CD4-positive, alpha-beta T cell treated with Interleukin-2 at 100 ng/mL for 4 hours (primary cell): ENCODE measurements at regions not wholly inside any gene's neighbourhood (a gene's known extent, or its start where the extent isn't known, plus 50 kb on each side); places are given as distances from the start of the nearest gene placed in this dataset.
A peak's percentile ranks its signal among the peaks of the same experiment; 100 is the strongest.
"Not testable (repeated sequence)": the region's sequence is repeated elsewhere in the genome, so short reads cannot be mapped to it uniquely, and the experiment has no call there.

ENCODE experiments used
- DNase-seq: peaks from one replicate; pipeline ENCODE4 v3.0.0-alpha.2; 2020; ENCODE audit warnings: low spot score

GRCh38 chr7:155377838-155378579, 79.9 kb upstream of the EN2 start:
- no peak for DNase-seq

DNA sequence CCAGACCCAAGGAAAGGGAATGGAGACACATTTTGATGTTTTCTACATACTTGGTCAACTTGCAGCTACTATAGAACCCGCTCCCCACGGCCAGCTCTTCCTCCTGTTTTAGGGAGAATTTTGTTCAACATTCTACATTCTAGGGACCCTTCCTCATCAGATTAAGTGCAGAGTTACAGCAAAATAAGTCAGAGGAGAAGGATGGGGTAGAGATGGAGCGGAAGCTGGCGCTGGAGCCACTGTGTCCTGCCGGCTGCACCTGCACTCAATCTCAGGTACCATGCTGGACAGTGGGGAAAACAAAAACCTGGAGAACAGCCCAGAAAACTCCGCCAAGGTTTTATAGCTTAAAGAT, 79.4 kb upstream of the EN2 start:
- DNase-seq = no peak

DNA sequence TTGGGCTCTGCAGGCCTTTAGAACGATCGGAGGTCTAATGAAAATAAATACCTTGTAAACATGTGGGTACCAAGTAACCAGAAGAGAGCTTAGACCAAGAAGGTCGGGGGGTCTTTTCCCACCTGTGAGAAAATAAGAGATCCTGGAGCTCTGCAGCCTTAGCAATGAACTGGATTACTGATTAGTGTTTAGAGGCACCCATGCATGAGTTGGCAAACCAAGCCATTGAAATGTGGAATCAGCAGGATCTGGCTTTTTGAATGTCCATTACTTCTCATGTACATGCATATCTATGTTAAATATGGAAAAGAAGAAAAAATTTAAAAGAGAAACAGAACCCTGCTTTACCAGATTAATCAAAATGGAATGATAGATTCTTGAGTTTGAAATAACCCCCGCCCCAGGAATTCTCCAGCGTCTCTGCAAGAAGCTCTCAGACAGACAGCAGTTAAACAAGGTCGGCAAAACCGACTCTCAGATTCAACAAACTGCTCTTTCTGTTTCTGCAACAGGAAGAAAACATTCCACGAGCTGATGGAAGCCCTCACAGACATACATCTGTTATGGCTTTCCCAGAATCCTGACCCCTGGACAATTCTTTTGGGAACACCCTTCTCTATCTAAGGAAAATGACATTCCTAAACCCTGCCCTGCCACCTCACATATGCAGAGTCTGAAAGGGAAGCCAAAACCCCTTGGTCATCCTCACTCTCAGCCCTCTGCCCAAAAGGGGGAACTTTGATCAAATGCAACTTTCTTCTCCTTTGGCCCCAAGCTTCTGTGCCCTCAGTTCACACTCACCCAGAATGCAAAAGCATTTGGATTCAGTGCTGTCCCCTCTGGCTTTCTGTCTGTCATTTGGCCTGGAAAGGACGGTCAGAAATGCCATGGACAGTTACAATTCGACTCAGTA, 78.7 kb upstream of the EN2 start:
- DNase-seq = no peak

DNA sequence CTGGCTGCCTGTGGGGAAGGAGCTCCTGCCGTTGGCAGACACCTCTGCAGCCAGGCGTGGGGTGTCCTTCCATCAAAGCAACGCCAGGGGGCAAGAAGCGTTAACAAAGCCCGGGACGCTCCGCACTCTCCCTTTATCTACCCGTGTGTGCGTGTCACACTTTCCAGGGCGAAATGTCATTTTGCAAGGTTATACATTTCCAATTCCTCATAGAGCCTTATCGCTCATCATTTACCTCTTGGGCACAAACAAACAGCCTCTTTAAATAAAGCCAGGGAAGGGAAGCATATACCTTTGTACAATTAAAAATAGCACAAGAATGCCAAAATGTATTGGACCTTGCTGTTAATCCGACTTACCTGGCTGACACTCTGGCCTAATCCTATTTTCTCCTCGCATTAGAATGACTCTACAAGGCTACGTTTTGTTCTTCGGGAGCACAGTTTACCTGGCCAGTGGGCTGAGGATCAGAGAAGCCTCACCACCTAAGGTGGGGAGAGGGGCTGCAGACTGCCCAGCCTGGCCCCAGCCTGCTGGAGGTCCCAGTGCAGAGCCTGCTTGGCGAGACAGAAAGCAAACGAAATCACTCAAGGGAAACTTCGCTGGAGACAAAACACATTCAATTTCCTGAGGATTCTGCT, 77.6 kb upstream of the EN2 start:
- peak; percentile 48 for DNase-seq

- DNase-seq = no peak
Measured at GRCh38 chr7:155380976-155381851, 76.7 kb upstream of the EN2 start.

GRCh38 chr7:155381852-155382801, 75.8 kb upstream of the EN2 start:
- no peak for DNase-seq

DNA sequence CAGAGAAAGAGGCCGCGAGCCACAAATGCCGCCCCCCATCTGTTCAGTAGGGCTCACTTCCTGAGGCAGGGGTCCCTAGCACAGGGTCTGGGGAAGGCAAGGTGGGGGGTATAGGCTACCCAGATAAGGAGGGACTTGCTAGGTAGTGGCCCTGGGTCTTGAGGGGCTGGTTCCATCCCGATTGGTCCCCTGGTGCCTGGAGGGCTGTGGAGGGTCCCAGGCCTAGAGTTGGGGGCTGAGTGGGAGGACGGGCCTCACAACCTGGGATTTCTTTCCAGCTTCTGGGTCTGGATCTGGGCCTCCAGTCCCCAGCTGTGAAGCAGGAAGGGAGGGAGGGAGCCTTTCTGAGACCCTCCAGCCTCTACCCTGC, 75.1 kb upstream of the EN2 start:
- DNase-seq = no peak

GRCh38 chr7:155383756-155384491, 74.0 kb upstream of the EN2 start:
- DNase-seq = no peak

- no peak for DNase-seq
Measured at GRCh38 chr7:155384751-155385150, 73.2 kb upstream of the EN2 start.

- not testable (repeated sequence) for DNase-seq
Measured at GRCh38 chr7:155385182-155385581, 72.7 kb upstream of the EN2 start.

- DNase-seq = no peak
Measured at GRCh38 chr7:155386608-155387007, 71.3 kb upstream of the EN2 start.

DNA sequence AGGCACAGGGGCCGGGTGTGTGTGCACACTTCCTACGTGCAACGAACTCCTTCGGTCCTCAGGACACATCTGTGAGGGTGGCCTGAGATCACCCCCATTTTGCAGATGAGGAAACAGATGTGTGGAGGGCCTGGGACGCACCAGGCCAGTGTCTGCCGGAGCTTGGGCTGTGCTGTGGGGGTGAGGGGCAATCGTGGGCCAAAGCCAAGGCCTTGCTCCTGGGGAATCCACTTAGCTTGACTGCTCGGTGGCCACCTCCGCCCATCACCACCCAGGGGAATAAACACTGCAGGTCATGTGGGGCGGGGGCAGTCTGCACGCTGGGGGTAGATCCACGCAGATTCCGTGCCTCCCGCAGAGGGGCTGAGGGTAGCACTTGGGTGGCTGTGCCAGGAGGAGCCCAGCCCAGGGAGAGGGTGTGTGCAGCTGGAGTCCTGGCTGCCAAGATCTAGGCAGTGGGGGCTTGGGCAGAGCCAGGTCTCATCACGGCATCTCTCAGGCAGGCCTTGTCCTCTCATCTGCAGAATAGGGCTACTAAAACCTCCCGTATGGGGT, 70.8 kb upstream of the EN2 start:
- DNase-seq = no peak

DNA sequence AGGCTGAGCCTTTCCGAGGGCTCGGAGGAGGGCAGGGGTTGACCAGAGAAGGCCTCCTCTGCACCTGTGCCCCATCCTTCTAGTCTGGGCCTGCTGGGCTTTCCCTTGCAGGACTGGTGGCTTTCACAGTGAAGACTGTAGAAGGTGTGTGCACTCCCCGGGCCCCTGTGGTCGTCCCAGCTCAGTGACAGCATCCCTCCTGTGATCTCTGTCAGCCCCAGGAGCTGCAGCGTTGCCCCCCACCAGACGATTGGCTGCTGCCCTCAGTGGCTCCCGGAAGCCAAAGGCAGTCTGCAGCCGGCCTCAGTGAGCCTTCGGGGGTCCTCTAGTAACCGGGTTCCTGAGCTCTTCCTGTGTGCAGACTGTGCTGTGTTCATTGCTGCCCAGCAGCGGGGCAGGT, 69.4 kb upstream of the EN2 start:
- DNase-seq = no peak

- no peak for DNase-seq
Measured at GRCh38 chr7:155391414-155391813, 66.5 kb upstream of the EN2 start.

DNA sequence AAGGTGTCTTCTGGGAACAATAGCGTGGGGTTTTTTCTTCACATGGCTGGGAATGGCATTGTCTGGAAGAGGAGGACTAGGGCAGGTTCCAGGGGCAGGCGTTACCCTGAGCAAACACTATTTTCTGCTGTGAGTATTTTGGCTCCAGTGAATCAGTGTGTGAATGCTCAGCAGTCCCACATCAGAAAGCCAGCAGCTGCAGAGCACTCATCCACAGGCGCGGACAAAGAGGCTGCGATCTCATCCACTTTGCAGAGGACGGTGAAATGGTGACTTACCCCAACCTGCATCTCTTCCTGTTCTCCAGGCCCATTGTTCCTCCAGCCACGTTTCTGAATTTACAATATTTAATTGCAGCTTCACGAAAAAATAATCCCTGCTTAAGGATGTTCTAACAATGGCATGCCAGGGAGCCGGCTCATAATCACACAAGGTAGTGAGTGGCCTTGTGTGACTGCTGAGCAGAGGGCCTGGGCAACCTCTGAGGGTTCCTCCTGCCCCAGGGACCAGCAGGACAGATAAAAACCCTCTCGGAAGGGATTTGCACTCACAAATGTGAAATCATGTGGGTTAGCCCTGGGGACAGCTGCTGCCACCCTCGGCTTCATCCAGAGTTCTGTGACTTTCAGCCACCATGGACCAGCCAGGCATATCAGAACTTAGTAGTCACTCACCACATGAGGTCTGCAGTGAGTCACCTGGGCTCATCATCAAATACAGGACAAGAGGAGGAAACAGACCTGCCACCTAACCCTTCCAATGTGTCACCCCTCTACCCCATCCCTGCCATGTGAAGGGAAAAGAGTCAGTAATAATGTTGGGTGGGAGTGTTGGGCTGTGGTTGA, 65.0 kb upstream of the EN2 start:
- DNase-seq = no peak

GRCh38 chr7:155394413-155394812, 63.5 kb upstream of the EN2 start:
- no peak for DNase-seq

- no peak for DNase-seq
Measured at GRCh38 chr7:155395176-155395797, 62.6 kb upstream of the EN2 start.

DNA sequence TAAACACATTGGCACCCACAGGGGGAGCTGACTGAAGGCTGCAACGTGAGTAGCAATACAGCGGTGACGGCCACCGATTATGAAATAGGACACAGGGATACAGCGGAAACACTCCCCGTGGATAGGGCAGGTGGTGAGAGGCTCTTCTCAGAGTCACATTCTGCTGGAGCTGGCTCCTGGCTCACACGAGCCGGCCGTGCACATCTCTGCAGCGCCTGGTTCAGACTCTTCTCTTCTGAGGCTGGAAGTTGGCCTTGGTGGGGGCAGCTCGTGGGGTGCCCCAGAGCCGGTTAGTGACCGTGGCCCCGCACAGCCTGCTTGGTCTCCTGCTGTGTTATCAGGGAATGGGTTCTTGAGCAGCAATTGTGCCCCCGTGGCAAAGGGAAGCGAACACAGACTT, 61.3 kb upstream of the EN2 start:
- DNase-seq = no peak
